ENCODE measurements at regions not wholly inside any gene's neighbourhood (a gene's known extent, or its start where the extent isn't known, plus 50 kb on each side); places are given as distances from the start of the nearest gene placed in this dataset.

DNA sequence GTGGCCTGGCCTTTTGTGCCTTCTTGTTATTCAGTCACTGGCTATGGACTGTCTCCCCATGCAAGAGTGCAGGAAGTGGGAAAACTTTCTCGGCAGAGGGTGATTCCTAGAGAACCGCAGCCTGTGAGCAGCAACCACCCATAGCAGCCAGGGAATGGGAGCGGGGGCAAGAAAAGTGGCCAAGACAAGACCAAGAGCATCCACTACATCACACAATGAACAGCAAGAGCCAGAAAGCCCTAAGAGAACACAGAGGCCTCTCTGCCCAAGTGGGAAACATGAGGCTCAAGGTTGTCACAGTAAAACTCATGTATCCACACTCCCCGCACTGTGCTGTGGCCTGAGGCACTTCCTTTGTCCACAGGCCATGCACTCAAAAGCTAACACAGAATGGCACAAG lies 129.1 kb upstream of the FSTL4 start:
- Mint-ChIP-seq H3K36me3 (no peaks in the 10 kb centered on the region), H3K27me3 (no peaks in the 10 kb centered on the region), H3K4me1 (peaks cover 27 to 42% of the 10 kb centered on the region in 2 donors), H3K9me3 (no peaks in the 10 kb centered on the region), H3K4me3 (no peak overlapping the region), H3K27ac (peak overlapping the region; percentile 97)
- no peak for DNase-seq
- no peak for ATAC-seq (replicated peaks)

DNA sequence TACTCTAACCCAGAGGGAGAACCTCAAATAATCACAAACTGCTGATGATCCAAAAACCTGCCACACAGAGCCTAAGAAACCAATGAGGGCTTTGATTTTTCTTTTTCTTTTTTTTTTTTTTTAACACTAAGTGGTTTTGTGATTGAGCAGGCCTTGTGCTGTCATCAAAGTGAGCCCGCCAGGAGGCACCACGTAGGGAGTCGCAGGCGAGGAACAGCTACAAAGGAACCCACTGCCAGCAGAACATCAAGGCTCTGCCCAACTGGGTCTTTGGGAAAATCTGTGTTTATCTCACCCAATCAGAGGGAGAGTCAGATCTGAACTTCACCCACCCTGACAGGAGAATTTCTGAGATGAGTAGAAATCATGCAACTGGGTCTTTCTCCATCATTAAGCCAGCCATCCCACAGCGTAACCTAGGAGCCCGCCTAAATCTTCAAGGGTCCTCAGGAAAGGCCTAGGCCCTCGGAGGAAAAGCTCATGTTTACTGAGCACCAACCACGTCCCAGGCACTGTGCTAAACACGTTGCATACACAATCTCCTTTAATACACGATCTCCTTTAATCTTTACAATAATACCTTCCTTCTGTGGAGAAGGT lies 126.9 kb upstream of the FSTL4 start:
- ATAC-seq (replicated peaks): no peak
- Mint-ChIP-seq H3K36me3 (no peaks in the 10 kb centered on the region), H3K4me3 (no peak overlapping the region), H3K9me3 (no peaks in the 10 kb centered on the region), H3K27me3 (no peaks in the 10 kb centered on the region), H3K27ac (no peak overlapping the region), H3K4me1 (peaks cover 23 to 37% of the 10 kb centered on the region in 2 donors)
- no peak for DNase-seq

GRCh38 chr5:133738271-133738670 lies 125.9 kb upstream of the FSTL4 start:
- Mint-ChIP-seq H3K4me3 (no peak overlapping the region), H3K27ac (no peak overlapping the region), H3K36me3 (no peaks in the 10 kb centered on the region), H3K9me3 (no peaks in the 10 kb centered on the region), H3K4me1 (peaks cover 16 to 27% of the 10 kb centered on the region in 2 donors), H3K27me3 (no peaks in the 10 kb centered on the region)
- DNase-seq (no peak), ATAC-seq (replicated peaks) (no peak)

DNA sequence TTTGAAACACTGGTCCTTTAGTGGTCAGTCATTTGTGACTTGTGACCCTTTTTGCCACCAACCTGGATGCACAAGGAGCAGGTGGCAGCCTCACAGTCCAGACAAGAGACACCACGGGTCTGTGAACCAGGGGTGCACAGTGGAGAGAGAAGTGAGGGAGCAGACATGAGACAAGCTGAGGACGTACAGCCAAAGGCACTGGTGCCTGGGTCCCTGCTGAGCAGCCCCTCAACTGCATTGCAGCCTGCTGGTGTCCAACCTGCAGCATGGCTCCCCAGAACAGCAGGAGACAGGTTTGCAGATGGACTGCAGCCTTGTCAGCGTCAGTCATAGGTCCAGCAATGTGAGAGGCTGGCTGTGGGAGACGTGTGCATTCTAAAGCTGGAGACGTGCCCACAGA lies 124.2 kb upstream of the FSTL4 start:
- DNase-seq (no peak), ATAC-seq (replicated peaks) (no peak)
- peak overlapping the region; percentile 31 for H3K27ac Mint-ChIP-seq
- H3K27me3 Mint-ChIP-seq: no peaks in the 10 kb centered on the region
- no peaks in the 10 kb centered on the region for H3K36me3 Mint-ChIP-seq
- H3K9me3 Mint-ChIP-seq: no peaks in the 10 kb centered on the region
- peaks cover 7 to 11% of the 10 kb centered on the region in 2 donors for H3K4me1 Mint-ChIP-seq
- no peak overlapping the region for H3K4me3 Mint-ChIP-seq

- no peak for ATAC-seq (replicated peaks)
- H3K27me3 Mint-ChIP-seq: no peaks in the 10 kb centered on the region
- no peak for DNase-seq
Measured at GRCh38 chr5:133735346-133735745, 123.0 kb upstream of the FSTL4 start.

DNA sequence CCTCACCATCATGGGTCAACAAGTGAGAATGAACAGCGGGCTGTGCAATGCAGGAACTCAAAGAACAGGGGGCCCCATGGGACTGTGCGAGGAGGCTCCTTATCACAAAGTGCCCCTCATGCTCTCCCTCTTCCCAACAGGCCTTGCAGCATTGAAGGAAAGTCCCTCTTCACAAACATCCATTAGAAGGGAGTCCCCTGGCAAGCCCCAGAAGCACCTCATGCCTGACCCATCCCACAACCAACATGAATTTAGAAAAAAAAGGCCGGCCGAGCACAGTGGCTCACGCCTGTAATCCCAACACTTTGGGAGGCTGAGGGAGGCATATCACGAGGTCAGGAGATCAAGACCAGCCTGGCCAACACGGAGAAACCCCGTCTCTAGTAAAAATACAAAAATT lies 122.6 kb upstream of the FSTL4 start:
- DNase-seq (no peak), ATAC-seq (replicated peaks) (no peak)
- no peak overlapping the region for H3K27ac Mint-ChIP-seq
- H3K4me1 Mint-ChIP-seq: peaks cover 0 to 2% of the 10 kb centered on the region in 2 donors
- H3K4me3 Mint-ChIP-seq: no peak overlapping the region
- peaks cover 5 to 10% of the 10 kb centered on the region in 2 donors for H3K36me3 Mint-ChIP-seq
- H3K9me3 Mint-ChIP-seq: peaks cover 6 to 9% of the 10 kb centered on the region in 2 donors
- H3K27me3 Mint-ChIP-seq: no peaks in the 10 kb centered on the region

More at GRCh38 chr5:133735346-133735745, 123.0 kb upstream of the FSTL4 start:
- H3K9me3 Mint-ChIP-seq: peaks cover 3 to 5% of the 10 kb centered on the region in 2 donors
- no peak overlapping the region for H3K27ac Mint-ChIP-seq
- H3K4me1 Mint-ChIP-seq: peaks cover 0 to 2% of the 10 kb centered on the region in 2 donors
- peaks cover 3 to 5% of the 10 kb centered on the region in 2 donors for H3K36me3 Mint-ChIP-seq
- no peak overlapping the region for H3K4me3 Mint-ChIP-seq

DNA sequence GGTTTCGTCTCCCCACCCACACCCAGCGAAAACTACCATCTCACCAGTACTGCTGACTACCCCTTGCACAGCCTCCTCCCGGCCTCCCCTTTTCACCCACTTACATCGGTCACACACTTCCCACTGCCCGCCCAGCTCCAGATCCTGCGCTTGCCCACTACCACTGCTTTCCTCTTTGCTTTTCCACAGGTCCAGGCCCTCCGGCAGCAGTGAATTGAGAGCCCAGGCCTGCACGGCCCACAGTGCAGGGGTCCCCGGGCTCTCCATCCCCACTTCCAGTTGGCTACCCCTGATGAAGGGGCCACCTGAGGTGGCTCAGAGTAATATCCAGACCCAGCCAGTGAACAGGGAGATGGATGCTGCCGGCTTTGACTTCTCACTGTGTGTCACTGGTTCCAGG lies 120.2 kb upstream of the FSTL4 start:
- H3K4me3 Mint-ChIP-seq: no peak overlapping the region
- H3K36me3 Mint-ChIP-seq: peaks cover 5 to 16% of the 10 kb centered on the region in 2 donors
- ATAC-seq (replicated peaks) (no peak), DNase-seq (no peak)
- H3K4me1 Mint-ChIP-seq: peaks cover 0 to 2% of the 10 kb centered on the region in 2 donors
- peaks cover 10 to 16% of the 10 kb centered on the region in 2 donors for H3K9me3 Mint-ChIP-seq
- peaks cover 0 to 4% of the 10 kb centered on the region in 2 donors for H3K27me3 Mint-ChIP-seq
- no peak overlapping the region for H3K27ac Mint-ChIP-seq

- no peak for ATAC-seq (replicated peaks)
- Mint-ChIP-seq H3K27me3 (peaks cover 0 to 4% of the 10 kb centered on the region in 2 donors), H3K9me3 (peaks cover 10 to 16% of the 10 kb centered on the region in 2 donors), H3K27ac (no peak overlapping the region), H3K36me3 (peaks cover 5 to 16% of the 10 kb centered on the region in 2 donors), H3K4me1 (peaks cover 0 to 2% of the 10 kb centered on the region in 2 donors), H3K4me3 (no peak overlapping the region)
- no peak for DNase-seq
Measured at GRCh38 chr5:133731951-133732350, 119.6 kb upstream of the FSTL4 start.

DNA sequence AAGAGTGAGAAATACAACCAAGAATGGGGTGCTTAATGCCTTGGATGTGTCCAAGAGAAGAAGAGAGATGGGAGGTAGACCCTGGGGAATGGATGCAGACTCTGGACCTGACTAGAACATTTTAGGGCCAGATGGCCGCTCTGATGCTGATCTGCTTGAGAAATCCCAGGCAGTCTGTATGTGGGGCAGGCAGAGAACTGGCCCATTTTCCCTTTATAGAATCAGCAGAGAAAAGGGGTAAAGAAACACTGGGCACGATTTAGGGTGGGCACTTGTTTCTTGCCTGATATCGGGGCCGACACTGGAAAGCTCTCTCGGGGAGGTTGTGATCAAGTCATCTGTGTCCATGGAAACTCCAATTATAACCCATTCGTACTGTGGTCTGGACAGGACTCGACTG lies 118.5 kb upstream of the FSTL4 start:
- Mint-ChIP-seq H3K4me1 (peaks cover 0 to 2% of the 10 kb centered on the region in 2 donors), H3K4me3 (no peak overlapping the region), H3K9me3 (peaks cover 10 to 16% of the 10 kb centered on the region in 2 donors), H3K27me3 (peaks cover 7 to 10% of the 10 kb centered on the region in 2 donors), H3K36me3 (peaks cover 5 to 16% of the 10 kb centered on the region in 2 donors), H3K27ac (no peak overlapping the region)
- ATAC-seq (replicated peaks) (no peak), DNase-seq (no peak)

DNA sequence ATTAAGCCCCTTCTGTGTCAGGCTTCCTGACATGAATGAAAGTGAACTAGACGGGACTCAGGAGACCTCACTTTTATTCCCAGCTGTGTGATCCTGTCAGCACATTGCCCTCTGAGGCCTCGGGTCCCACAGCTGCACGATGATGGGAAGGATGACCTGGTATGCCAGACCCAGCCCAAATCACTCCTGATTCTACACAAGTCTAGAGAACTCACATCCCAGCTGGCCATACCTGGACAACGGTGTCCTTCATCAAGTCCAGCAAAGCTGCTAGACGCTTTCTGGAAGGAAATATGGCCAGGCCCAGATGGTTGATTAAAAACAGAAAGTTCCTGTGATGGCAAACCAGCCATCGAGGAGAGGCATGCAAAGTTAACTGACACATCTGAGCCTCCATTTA lies 118.0 kb upstream of the FSTL4 start:
- Mint-ChIP-seq H3K4me1 (peaks cover 0 to 2% of the 10 kb centered on the region in 2 donors), H3K27me3 (peaks cover 8 to 10% of the 10 kb centered on the region in 2 donors), H3K4me3 (no peak overlapping the region), H3K27ac (no peak overlapping the region), H3K36me3 (peaks cover 5 to 16% of the 10 kb centered on the region in 2 donors), H3K9me3 (peaks cover 10 to 16% of the 10 kb centered on the region in 2 donors)
- DNase-seq: no peak
- ATAC-seq (replicated peaks): no peak

- peaks cover 8 to 10% of the 10 kb centered on the region in 2 donors for H3K27me3 Mint-ChIP-seq
- H3K27ac Mint-ChIP-seq: no peak overlapping the region
- no peak for ATAC-seq (replicated peaks)
- no peak for DNase-seq
- peaks cover 10 to 16% of the 10 kb centered on the region in 2 donors for H3K9me3 Mint-ChIP-seq
- H3K36me3 Mint-ChIP-seq: peaks cover 5 to 16% of the 10 kb centered on the region in 2 donors
- peaks cover 0 to under 1% of the 10 kb centered on the region in 2 donors for H3K4me1 Mint-ChIP-seq
- no peak overlapping the region for H3K4me3 Mint-ChIP-seq
Measured at GRCh38 chr5:133729800-133730199, 117.5 kb upstream of the FSTL4 start.

DNA sequence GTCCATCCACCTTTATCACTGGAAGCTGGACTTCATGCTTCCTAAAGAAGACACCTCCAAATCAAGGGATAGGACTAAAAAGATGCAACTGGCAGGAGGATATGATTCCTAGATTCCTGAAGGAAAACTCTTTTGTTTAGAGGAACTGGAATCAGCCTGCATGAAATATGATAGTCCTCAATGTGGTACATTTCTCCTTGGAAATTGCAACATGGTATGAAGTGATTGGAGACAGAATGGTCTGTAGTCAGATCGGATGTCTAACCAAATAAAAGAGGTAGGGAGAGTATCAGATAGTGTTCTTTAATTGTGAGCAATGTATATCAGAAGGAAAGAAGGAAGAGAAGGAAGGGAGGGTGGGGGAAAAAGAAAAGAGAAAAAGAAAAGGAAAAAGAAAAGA lies 116.1 kb upstream of the FSTL4 start:
- no peak for ATAC-seq (replicated peaks)
- peaks cover 10 to 16% of the 10 kb centered on the region in 2 donors for H3K9me3 Mint-ChIP-seq
- no peaks in the 10 kb centered on the region for H3K4me1 Mint-ChIP-seq
- peaks cover 5 to 16% of the 10 kb centered on the region in 2 donors for H3K36me3 Mint-ChIP-seq
- H3K4me3 Mint-ChIP-seq: no peak overlapping the region
- H3K27me3 Mint-ChIP-seq: peaks cover 8 to 10% of the 10 kb centered on the region in 2 donors
- H3K27ac Mint-ChIP-seq: no peak overlapping the region
- no peak for DNase-seq

DNA sequence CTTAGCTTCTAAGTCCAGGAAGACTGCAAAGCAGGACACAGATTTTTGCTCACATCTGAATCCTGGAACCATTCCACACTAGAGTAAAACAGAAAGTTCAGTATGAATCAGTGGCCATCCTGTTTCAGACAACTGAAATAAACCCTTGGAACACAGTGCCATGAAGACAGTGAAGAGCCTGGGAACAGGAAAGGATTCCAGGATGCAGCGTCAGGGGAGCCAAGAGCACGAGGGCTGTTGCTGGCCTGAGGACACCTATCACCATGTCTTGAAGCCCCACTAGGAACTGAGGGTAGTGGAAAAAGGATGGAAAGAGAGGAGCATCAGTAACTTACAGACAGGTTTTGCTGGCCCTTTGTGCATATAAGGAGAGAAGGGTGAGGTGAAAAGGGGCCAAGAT lies 115.3 kb upstream of the FSTL4 start:
- H3K27me3 Mint-ChIP-seq: peaks cover 8 to 10% of the 10 kb centered on the region in 2 donors
- peaks cover 15 to 17% of the 10 kb centered on the region in 2 donors for H3K9me3 Mint-ChIP-seq
- H3K4me1 Mint-ChIP-seq: no peaks in the 10 kb centered on the region
- H3K27ac Mint-ChIP-seq: no peak overlapping the region
- peaks cover 7 to 19% of the 10 kb centered on the region in 2 donors for H3K36me3 Mint-ChIP-seq
- DNase-seq (no peak), ATAC-seq (replicated peaks) (no peak)
- H3K4me3 Mint-ChIP-seq: no peak overlapping the region

- DNase-seq (no peak), ATAC-seq (replicated peaks) (no peak)
- Mint-ChIP-seq H3K36me3 (peaks cover 10 to 20% of the 10 kb centered on the region in 2 donors), H3K4me3 (no peak overlapping the region), H3K27me3 (peaks cover 8 to 10% of the 10 kb centered on the region in 2 donors), H3K9me3 (peaks cover 21 to 24% of the 10 kb centered on the region in 2 donors), H3K27ac (no peak overlapping the region), H3K4me1 (no peaks in the 10 kb centered on the region)
Measured at GRCh38 chr5:133723651-133724366, 111.5 kb upstream of the FSTL4 start.

- ATAC-seq (replicated peaks) (no peak), DNase-seq (no peak)
- H3K36me3 Mint-ChIP-seq: peaks cover 10 to 20% of the 10 kb centered on the region in 2 donors
- no peak overlapping the region for H3K27ac Mint-ChIP-seq
- H3K4me3 Mint-ChIP-seq: no peak overlapping the region
- H3K4me1 Mint-ChIP-seq: no peaks in the 10 kb centered on the region
- H3K27me3 Mint-ChIP-seq: peaks cover 6 to 12% of the 10 kb centered on the region in 2 donors
- H3K9me3 Mint-ChIP-seq: peaks cover 21 to 24% of the 10 kb centered on the region in 2 donors
Measured at GRCh38 chr5:133723126-133723525, 110.8 kb upstream of the FSTL4 start.
